Smooth muscle cell (in vitro differentiated cells): ENCODE measurements at regions not wholly inside any gene's neighbourhood (a gene's known extent, or its start where the extent isn't known, plus 50 kb on each side); places are given as distances from the start of the nearest gene placed in this dataset.

Source experiments
- DNase-seq: peaks from one replicate; lab custom pipeline; 2025; ENCODE audit not compliant: unreplicated experiment; lab: John Stamatoyannopoulos, UW
- H2AFZ ChIP-seq: fragments of 200-600 bp; sonication (generic); 2 replicates; pipeline ENCODE4 v1.6.0; 2016; ENCODE audit warnings: antibody characterized with exemption, low read depth, mild to moderate bottlenecking
- H3F3A ChIP-seq: fragments of 200-600 bp; sonication (generic); 2 replicates; pipeline ENCODE4 v1.6.0; 2017; ENCODE audit warnings: antibody characterized with exemption, low read depth
- H3K27ac ChIP-seq: fragments of 200-600 bp; sonication (generic); 2 replicates; pipeline ENCODE4 v1.5.1; 2016; ENCODE audit warnings: low read depth, mild to moderate bottlenecking
- H3K27me3 ChIP-seq: fragments of 200-600 bp; sonication (generic); 2 replicates; pipeline ENCODE4 v1.6.1; 2016; ENCODE audit warnings: low read depth, mild to moderate bottlenecking
- H3K36me3 ChIP-seq: fragments of 200-600 bp; sonication (generic); 2 replicates; pipeline ENCODE4 v1.5.1; 2016; ENCODE audit warnings: low read depth
- H3K4me1 ChIP-seq: fragments of 200-600 bp; sonication (generic); 2 replicates; pipeline ENCODE4 v1.5.1; 2016; ENCODE audit warnings: low read depth
- H3K4me2 ChIP-seq: fragments of 200-600 bp; sonication (generic); 2 replicates; pipeline ENCODE4 v1.6.0; 2016; ENCODE audit warnings: mild to moderate bottlenecking
- H3K4me3 ChIP-seq: fragments of 200-600 bp; sonication (generic); 2 replicates; pipeline ENCODE4 v1.5.1; 2016; ENCODE audit warnings: mild to moderate bottlenecking
- H3K79me2 ChIP-seq: fragments of 200-600 bp; sonication (generic); 2 replicates; pipeline ENCODE4 v1.6.0; 2016; ENCODE audit warnings: low read depth, mild to moderate bottlenecking
- H3K9ac ChIP-seq: fragments of 200-600 bp; sonication (generic); 2 replicates; pipeline ENCODE4 v1.6.0; 2016; ENCODE audit warnings: low read depth
- H3K9me3 ChIP-seq: fragments of 200-600 bp; sonication (generic); replicated peaks from 2 replicates; pipeline ENCODE4 v1.5.1; 2016; ENCODE audit warnings: low read depth
- H4K20me1 ChIP-seq: fragments of 200-600 bp; sonication (generic); 2 replicates; pipeline ENCODE4 v1.6.0; 2016; ENCODE audit warnings: low read depth
- CTCF ChIP-seq: fragments of 200-600 bp; sonication (generic); IDR thresholded peaks from 2 replicates; pipeline ENCODE4 v1.5.1; 2017; ENCODE audit warnings: borderline replicate concordance, mild to moderate bottlenecking, antibody characterized with exemption; ENCODE audit not compliant: insufficient read depth, poor library complexity, severe bottlenecking
- WGBS: methylation state at CpG from one replicate; pipeline ENCODE4 v1.1.7; 2016; ENCODE audit warnings: low lambda C conversion rate; 5-methylcytosine and 5-hydroxymethylcytosine counted together

GRCh38 chr2:59733567-59733930 lies 819.9 kb downstream of the BCL11A start:
- Histone ChIP-seq H3K4me1 (no peaks in the 10 kb centered on the region), H3K4me3 (no peak overlapping the region), H3K36me3 (no peaks in the 10 kb centered on the region), H3K27me3 (no peaks in the 10 kb centered on the region), H3K9me3 (no peaks in the 10 kb centered on the region), H3K27ac (no peak overlapping the region), H3F3A (no peaks in the 10 kb centered on the region), H3K79me2 (no peaks in the 10 kb centered on the region), H3K9ac (no peak overlapping the region), H2AFZ (no peak overlapping the region), H3K4me2 (no peak overlapping the region), H4K20me1 (no peaks in the 10 kb centered on the region)
- TF ChIP-seq CTCF: no peak
- 88% methylated on average over 2 of the region's 2 CpGs for WGBS
- DNase-seq: no peak

- WGBS: 89% methylated on average over 15 of the region's 15 CpGs
These were observed 820.4 kb downstream of the BCL11A start for GRCh38 chr2:59732871-59733566.

GRCh38 chr2:59727121-59727590 lies 826.3 kb downstream of the BCL11A start:
- Histone ChIP-seq H4K20me1 (no peaks in the 10 kb centered on the region), H3K79me2 (no peaks in the 10 kb centered on the region)

More at GRCh38 chr2:59732871-59733566, 820.4 kb downstream of the BCL11A start:
- Histone ChIP-seq H3K4me3 (no peak overlapping the region), H3K27ac (no peak overlapping the region), H3K4me1 (no peaks in the 10 kb centered on the region), H3K36me3 (no peaks in the 10 kb centered on the region), H3F3A (no peaks in the 10 kb centered on the region), H3K4me2 (no peak overlapping the region), H3K9ac (no peak overlapping the region), H3K9me3 (no peaks in the 10 kb centered on the region), H3K79me2 (no peaks in the 10 kb centered on the region), H3K27me3 (no peaks in the 10 kb centered on the region), H2AFZ (no peak overlapping the region), H4K20me1 (no peaks in the 10 kb centered on the region)
- DNase-seq: no peak
- TF ChIP-seq CTCF: no peak

More at GRCh38 chr2:59727121-59727590, 826.3 kb downstream of the BCL11A start:
- Histone ChIP-seq H2AFZ (no peak overlapping the region), H3K4me2 (no peak overlapping the region), H3K9me3 (no peaks in the 10 kb centered on the region), H3K27me3 (no peaks in the 10 kb centered on the region), H3K4me3 (no peak overlapping the region), H3K36me3 (no peaks in the 10 kb centered on the region), H3K9ac (no peak overlapping the region), H3F3A (no peaks in the 10 kb centered on the region), H3K27ac (no peak overlapping the region), H3K4me1 (no peaks in the 10 kb centered on the region)
- DNase-seq: no peak
- no peak for TF ChIP-seq CTCF
- 80% methylated on average over 2 of the region's 2 CpGs for WGBS
